RWPE2 (cell line): ENCODE measurements at regions not wholly inside any gene's neighbourhood (a gene's known extent, or its start where the extent isn't known, plus 50 kb on each side); places are given as distances from the start of the nearest gene placed in this dataset.
A peak's percentile ranks its signal among the peaks of the same experiment; 100 is the strongest.

ENCODE experiments used
- ATAC-seq: fragments of 200-7000 bp; cut with Tn5 transposase; 3 replicates; pipeline ENCODE4 v1.9.1; 2021; ENCODE audit warnings: low read depth
- DNase-seq: peaks from one replicate; pipeline ENCODE4 v3.0.0-alpha.2; 2020; ENCODE audit warnings: low spot score
- H3K27ac ChIP-seq: fragments of 450-650 bp; 2 replicates; pipeline ENCODE4 v1.5.1; 2017; ENCODE audit warnings: mild to moderate bottlenecking; ENCODE audit not compliant: poor library complexity, severe bottlenecking
- H3K27me3 ChIP-seq: fragments of 250-450 bp; sonication (Bioruptor Pico); 2 replicates; pipeline ENCODE4 v1.5.1; 2021; ENCODE audit warnings: mild to moderate bottlenecking, moderate library complexity; ENCODE audit not compliant: insufficient read depth, poor library complexity, severe bottlenecking
- H3K36me3 ChIP-seq: fragments of 250-450 bp; sonication (Bioruptor Pico); 2 replicates; pipeline ENCODE4 v1.5.1; 2020; ENCODE audit warnings: low read depth, mild to moderate bottlenecking, moderate library complexity
- H3K4me1 ChIP-seq: fragments of 250-450 bp; sonication (Bioruptor Pico); 2 replicates; pipeline ENCODE4 v1.5.1; 2021; ENCODE audit warnings: mild to moderate bottlenecking, moderate library complexity; ENCODE audit not compliant: insufficient read depth, poor library complexity, severe bottlenecking
- H3K4me3 ChIP-seq: fragments of 250-450 bp; sonication (Bioruptor Pico); 2 replicates; pipeline ENCODE4 v1.5.1; 2021; ENCODE audit warnings: mild to moderate bottlenecking, moderate library complexity; ENCODE audit not compliant: severe bottlenecking
- H3K9me3 ChIP-seq: fragments of 250-450 bp; sonication (Bioruptor Pico); 2 replicates; pipeline ENCODE4 v1.5.1; 2021; ENCODE audit warnings: mild to moderate bottlenecking, moderate library complexity; ENCODE audit not compliant: severe bottlenecking
- CTCF ChIP-seq: fragments of 450-650 bp; IDR thresholded peaks from one replicate; pipeline ENCODE4 v1.5.1; 2017; ENCODE audit warnings: mild to moderate bottlenecking, moderate library complexity; ENCODE audit not compliant: poor library complexity, severe bottlenecking

- TF ChIP-seq CTCF = no peak
- H3K27me3 ChIP-seq = no peaks in the 10 kb centered on the region
- no peaks in the 10 kb centered on the region for H3K4me1 ChIP-seq
- H3K4me3 ChIP-seq = no peak overlapping the region
- no peaks in the 10 kb centered on the region for H3K36me3 ChIP-seq
- no peak overlapping the region for H3K27ac ChIP-seq
- no peaks in the 10 kb centered on the region for H3K9me3 ChIP-seq
- DNase-seq = no peak
- ATAC-seq = no peak
Measured at GRCh38 chr5:93058309-93058708, 522.7 kb downstream of the NR2F1-AS1 start.

GRCh38 chr5:93057311-93057710 is 523.7 kb downstream of the NR2F1-AS1 start:
- Histone ChIP-seq H3K36me3 (no peaks in the 10 kb centered on the region), H3K27ac (no peak overlapping the region), H3K4me1 (no peaks in the 10 kb centered on the region), H3K9me3 (no peaks in the 10 kb centered on the region), H3K4me3 (no peak overlapping the region), H3K27me3 (no peaks in the 10 kb centered on the region)
- ATAC-seq = no peak
- no peak for TF ChIP-seq CTCF
- no peak for DNase-seq

GRCh38 chr5:93055971-93056370 is 525.0 kb downstream of the NR2F1-AS1 start:
- Histone ChIP-seq H3K36me3 (no peaks in the 10 kb centered on the region), H3K4me3 (no peak overlapping the region), H3K9me3 (no peaks in the 10 kb centered on the region), H3K4me1 (no peaks in the 10 kb centered on the region), H3K27me3 (no peaks in the 10 kb centered on the region), H3K27ac (no peak overlapping the region)
- DNase-seq (no peak), ATAC-seq (0 out of 3 replicates have a peak, but pooled peaks have one; percentile 53)
- TF ChIP-seq CTCF = no peak

GRCh38 chr5:93055561-93055960 is 525.5 kb downstream of the NR2F1-AS1 start:
- no peak for TF ChIP-seq CTCF
- Histone ChIP-seq H3K27ac (no peak overlapping the region), H3K36me3 (no peaks in the 10 kb centered on the region), H3K4me1 (no peaks in the 10 kb centered on the region), H3K27me3 (no peaks in the 10 kb centered on the region), H3K9me3 (no peaks in the 10 kb centered on the region), H3K4me3 (no peak overlapping the region)
- DNase-seq (no peak), ATAC-seq (no peak)

- H3K27ac ChIP-seq = no peak overlapping the region
- H3K4me3 ChIP-seq = no peak overlapping the region
Measured at GRCh38 chr5:93054424-93055163, 526.4 kb downstream of the NR2F1-AS1 start.

More at GRCh38 chr5:93054424-93055163, 526.4 kb downstream of the NR2F1-AS1 start:
- Histone ChIP-seq H3K36me3 (no peaks in the 10 kb centered on the region), H3K27me3 (no peaks in the 10 kb centered on the region), H3K9me3 (no peaks in the 10 kb centered on the region), H3K4me1 (no peaks in the 10 kb centered on the region)
- ATAC-seq (no peak), DNase-seq (no peak)
- no peak for TF ChIP-seq CTCF
